GM18507 (cell line): ENCODE measurements at regions not wholly inside any gene's neighbourhood (a gene's known extent, or its start where the extent isn't known, plus 50 kb on each side); places are given as distances from the start of the nearest gene placed in this dataset.

Experiments used
- DNase-seq: peaks from one replicate; pipeline ENCODE4 v3.0.0; 2011; ENCODE audit warnings: low read depth; ENCODE audit not compliant: insufficient read length; ENCODE audit errors: extremely low spot score
- FAIRE-seq: peaks from 2 replicates; lab custom pipeline; 2011; peaks lifted over from hg19 to GRCh38; lab: Jason Lieb, UNC

GRCh38 chr11:70853770-70854108 lies 398.6 kb downstream of the SHANK2 start:
- FAIRE-seq: no peak
- no peak for DNase-seq

- no peak for FAIRE-seq
Measured at GRCh38 chr11:70854201-70854600, 398.2 kb downstream of the SHANK2 start.

GRCh38 chr11:70854901-70855556 lies 397.3 kb downstream of the SHANK2 start:
- FAIRE-seq (no peak), DNase-seq (no peak)

More at GRCh38 chr11:70854201-70854600, 398.2 kb downstream of the SHANK2 start:
- DNase-seq: no peak

GRCh38 chr11:70857894-70858293 lies 394.5 kb downstream of the SHANK2 start:
- DNase-seq (no peak), FAIRE-seq (no peak)

GRCh38 chr11:70859180-70859579 lies 393.2 kb downstream of the SHANK2 start:
- no peak for FAIRE-seq
- no peak for DNase-seq

GRCh38 chr11:70860888-70861287 lies 391.5 kb downstream of the SHANK2 start:
- DNase-seq (no peak), FAIRE-seq (no peak)

GRCh38 chr11:70861559-70861958 lies 390.8 kb downstream of the SHANK2 start:
- no peak for DNase-seq
- FAIRE-seq: no peak

- no peak for FAIRE-seq
- no peak for DNase-seq
Measured at GRCh38 chr11:70862093-70862492, 390.3 kb downstream of the SHANK2 start.

GRCh38 chr11:70863186-70863585 lies 389.2 kb downstream of the SHANK2 start:
- no peak for FAIRE-seq

GRCh38 chr11:70863993-70864392 lies 388.4 kb downstream of the SHANK2 start:
- FAIRE-seq (no peak), DNase-seq (no peak)

More at GRCh38 chr11:70863186-70863585, 389.2 kb downstream of the SHANK2 start:
- DNase-seq: no peak

- DNase-seq (no peak), FAIRE-seq (no peak)
Measured at GRCh38 chr11:70865356-70865755, 387.0 kb downstream of the SHANK2 start.

GRCh38 chr11:70866834-70867233 lies 385.5 kb downstream of the SHANK2 start:
- FAIRE-seq (no peak), DNase-seq (no peak)

- DNase-seq (no peak), FAIRE-seq (no peak)
Measured at GRCh38 chr11:70867281-70868047, 384.9 kb downstream of the SHANK2 start.

- no peak for DNase-seq
- no peak for FAIRE-seq
Measured at GRCh38 chr11:70868341-70868885, 384.0 kb downstream of the SHANK2 start.

GRCh38 chr11:70869054-70869453 lies 383.3 kb downstream of the SHANK2 start:
- FAIRE-seq (no peak), DNase-seq (no peak)

- FAIRE-seq (no peak), DNase-seq (no peak)
Measured at GRCh38 chr11:70871881-70872280, 380.5 kb downstream of the SHANK2 start.

- no peak for FAIRE-seq
- no peak for DNase-seq
Measured at GRCh38 chr11:70872299-70872698, 380.1 kb downstream of the SHANK2 start.

GRCh38 chr11:70872955-70873735 lies 379.2 kb downstream of the SHANK2 start:
- no peak for FAIRE-seq

GRCh38 chr11:70873736-70874412 lies 378.5 kb downstream of the SHANK2 start:
- FAIRE-seq: no peak
- no peak for DNase-seq

More at GRCh38 chr11:70872955-70873735, 379.2 kb downstream of the SHANK2 start:
- DNase-seq: no peak

- FAIRE-seq: no peak
- no peak for DNase-seq
Measured at GRCh38 chr11:70876685-70877084, 375.7 kb downstream of the SHANK2 start.
